ENCODE measurements at regions not wholly inside any gene's neighbourhood (a gene's known extent, or its start where the extent isn't known, plus 50 kb on each side); places are given as distances from the start of the nearest gene placed in this dataset.

GRCh38 chr21:16071761-16072160, 342.0 kb downstream of the USP25 start:
- Mint-ChIP-seq H3K36me3 (ENCODE audit: low read depth) (no peaks in the 10 kb centered on the region), H3K4me3 (no peak overlapping the region), H3K27me3 (no peaks in the 10 kb centered on the region), H3K9me3 (no peaks in the 10 kb centered on the region), H3K4me1 (ENCODE audit: low read depth) (no peaks in the 10 kb centered on the region), H3K27ac (no peak overlapping the region)
- intact Hi-C loops (cut with micrococcal nuclease) = no loop called here

DNA sequence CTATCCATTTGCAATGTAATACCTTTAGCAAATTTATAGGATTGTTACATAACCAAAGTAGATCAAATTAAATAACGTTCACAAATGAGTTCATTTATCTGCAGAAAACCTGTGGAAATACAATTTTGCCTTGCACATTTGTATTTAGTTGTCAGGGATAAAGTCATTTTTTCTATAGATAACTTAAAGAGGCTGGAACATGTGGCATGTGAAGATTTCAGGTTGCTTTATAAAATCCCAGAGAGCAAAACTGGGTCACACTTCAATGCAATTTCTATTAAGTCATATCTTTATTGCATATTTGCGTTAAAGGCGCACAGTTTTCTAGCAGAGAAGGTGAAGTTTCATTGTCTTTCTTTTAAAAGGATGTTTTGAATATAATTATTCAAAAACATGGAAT, 342.4 kb downstream of the USP25 start:
- intact Hi-C loops (cut with micrococcal nuclease) = no loop called here
- Mint-ChIP-seq H3K4me1 (ENCODE audit: low read depth) (no peaks in the 10 kb centered on the region), H3K36me3 (ENCODE audit: low read depth) (no peaks in the 10 kb centered on the region), H3K9me3 (no peaks in the 10 kb centered on the region), H3K27ac (no peak overlapping the region), H3K4me3 (no peak overlapping the region), H3K27me3 (no peaks in the 10 kb centered on the region)

- intact Hi-C loops (cut with micrococcal nuclease) = no loop called here
- Mint-ChIP-seq H3K4me1 (ENCODE audit: low read depth) (no peaks in the 10 kb centered on the region), H3K36me3 (ENCODE audit: low read depth) (no peaks in the 10 kb centered on the region), H3K27me3 (no peaks in the 10 kb centered on the region), H3K27ac (no peak overlapping the region), H3K4me3 (no peak overlapping the region), H3K9me3 (no peaks in the 10 kb centered on the region)
Observed at GRCh38 chr21:16072737-16073136, 343.0 kb downstream of the USP25 start.

DNA sequence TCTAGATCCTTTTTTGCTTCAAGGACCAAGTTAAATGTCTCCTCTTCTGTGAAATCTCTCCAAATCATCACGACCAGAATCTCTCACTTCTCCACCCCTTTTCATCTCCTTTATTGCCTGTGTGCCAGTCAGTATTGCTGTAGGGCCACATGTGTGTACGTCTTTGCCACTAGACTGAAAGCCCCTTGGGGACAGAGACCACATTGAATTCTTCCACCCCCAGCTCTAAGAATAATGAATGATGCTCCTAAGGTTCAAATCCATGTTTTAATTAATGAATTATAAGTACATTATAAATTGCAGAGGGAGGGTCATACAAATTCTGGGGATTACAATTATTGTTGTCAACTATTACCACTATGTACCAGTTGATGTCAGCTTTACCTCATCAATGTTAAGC, 343.8 kb downstream of the USP25 start:
- H3K4me1 Mint-ChIP-seq (ENCODE audit: low read depth) = no peaks in the 10 kb centered on the region
- H3K4me3 Mint-ChIP-seq = no peak overlapping the region
- no peaks in the 10 kb centered on the region for H3K9me3 Mint-ChIP-seq
- H3K27ac Mint-ChIP-seq = no peak overlapping the region
- intact Hi-C loops (cut with micrococcal nuclease) = no loop called here
- H3K36me3 Mint-ChIP-seq (ENCODE audit: low read depth) = no peaks in the 10 kb centered on the region
- no peaks in the 10 kb centered on the region for H3K27me3 Mint-ChIP-seq

- no peaks in the 10 kb centered on the region for H3K36me3 Mint-ChIP-seq (ENCODE audit: low read depth)
- H3K4me3 Mint-ChIP-seq = no peak overlapping the region
- no peak overlapping the region for H3K27ac Mint-ChIP-seq
- H3K4me1 Mint-ChIP-seq (ENCODE audit: low read depth) = no peaks in the 10 kb centered on the region
- H3K9me3 Mint-ChIP-seq = no peaks in the 10 kb centered on the region
- intact Hi-C loops (cut with micrococcal nuclease) = no loop called here
- H3K27me3 Mint-ChIP-seq = no peaks in the 10 kb centered on the region
Observed at GRCh38 chr21:16074950-16075489, 345.2 kb downstream of the USP25 start.

GRCh38 chr21:16075649-16076282, 346.0 kb downstream of the USP25 start:
- Mint-ChIP-seq H3K4me3 (no peak overlapping the region), H3K36me3 (ENCODE audit: low read depth) (no peaks in the 10 kb centered on the region), H3K9me3 (no peaks in the 10 kb centered on the region), H3K4me1 (ENCODE audit: low read depth) (no peaks in the 10 kb centered on the region), H3K27ac (no peak overlapping the region), H3K27me3 (no peaks in the 10 kb centered on the region)
- intact Hi-C loops (cut with micrococcal nuclease) = no loop called here

GRCh38 chr21:16076465-16076864, 346.7 kb downstream of the USP25 start:
- Mint-ChIP-seq H3K36me3 (ENCODE audit: low read depth) (no peaks in the 10 kb centered on the region), H3K9me3 (no peaks in the 10 kb centered on the region)

DNA sequence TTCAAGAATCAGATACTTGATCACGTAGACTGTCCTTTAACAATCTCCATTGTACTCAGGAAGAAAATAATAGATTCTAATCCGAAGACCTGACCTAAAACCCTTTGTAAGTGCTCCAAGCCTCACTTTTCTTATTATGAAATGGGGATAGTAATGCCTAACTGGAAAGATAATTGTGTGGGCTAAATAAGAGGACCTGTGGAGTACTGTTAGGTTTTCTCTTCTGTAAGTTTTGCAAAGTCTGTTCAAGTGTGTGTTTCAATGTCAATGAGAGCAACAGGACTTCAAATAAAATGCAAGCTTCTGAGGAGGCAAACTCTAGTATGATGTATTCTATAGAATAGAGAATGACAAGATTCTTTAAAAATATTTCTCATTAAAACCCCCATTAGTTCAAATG, 348.6 kb downstream of the USP25 start:
- Mint-ChIP-seq H3K27ac (no peak overlapping the region), H3K4me1 (ENCODE audit: low read depth) (no peaks in the 10 kb centered on the region), H3K4me3 (no peak overlapping the region), H3K27me3 (no peaks in the 10 kb centered on the region), H3K36me3 (ENCODE audit: low read depth) (no peaks in the 10 kb centered on the region), H3K9me3 (no peaks in the 10 kb centered on the region)
- intact Hi-C loops (cut with micrococcal nuclease) = no loop called here

More at GRCh38 chr21:16076465-16076864, 346.7 kb downstream of the USP25 start:
- intact Hi-C loops (cut with micrococcal nuclease) = no loop called here
- H3K27me3 Mint-ChIP-seq = no peaks in the 10 kb centered on the region
- no peak overlapping the region for H3K27ac Mint-ChIP-seq
- H3K4me3 Mint-ChIP-seq = no peak overlapping the region
- H3K4me1 Mint-ChIP-seq (ENCODE audit: low read depth) = no peaks in the 10 kb centered on the region

GRCh38 chr21:16079830-16080229, 350.0 kb downstream of the USP25 start:
- no peaks in the 10 kb centered on the region for H3K36me3 Mint-ChIP-seq (ENCODE audit: low read depth)
- no peak overlapping the region for H3K4me3 Mint-ChIP-seq
- H3K27me3 Mint-ChIP-seq = no peaks in the 10 kb centered on the region
- intact Hi-C loops (cut with micrococcal nuclease) = no loop called here
- no peaks in the 10 kb centered on the region for H3K4me1 Mint-ChIP-seq (ENCODE audit: low read depth)
- H3K9me3 Mint-ChIP-seq = no peaks in the 10 kb centered on the region
- H3K27ac Mint-ChIP-seq = no peak overlapping the region

DNA sequence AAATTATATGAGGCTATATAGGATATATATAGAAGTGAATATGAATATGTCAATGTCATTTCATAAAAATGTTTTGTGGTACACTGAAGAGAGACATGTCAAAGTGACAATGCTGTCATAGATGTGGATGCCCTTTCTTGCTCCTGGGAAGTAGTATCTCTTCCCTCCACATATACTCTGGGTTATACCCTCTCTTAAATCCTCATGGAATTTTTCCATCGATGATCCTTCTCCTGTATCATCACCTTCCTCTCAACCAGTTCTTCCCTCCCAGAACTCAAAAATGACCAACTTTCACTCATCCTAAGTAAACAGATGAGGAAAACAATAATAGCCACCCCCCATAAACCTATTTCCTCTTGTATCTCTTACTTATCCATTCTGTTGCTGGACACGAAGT, 351.5 kb downstream of the USP25 start:
- intact Hi-C loops (cut with micrococcal nuclease) = no loop called here
- Mint-ChIP-seq H3K4me1 (ENCODE audit: low read depth) (no peaks in the 10 kb centered on the region), H3K4me3 (no peak overlapping the region), H3K36me3 (ENCODE audit: low read depth) (no peaks in the 10 kb centered on the region), H3K27ac (no peak overlapping the region), H3K27me3 (no peaks in the 10 kb centered on the region), H3K9me3 (no peaks in the 10 kb centered on the region)

GRCh38 chr21:16082038-16082816, 352.4 kb downstream of the USP25 start:
- Mint-ChIP-seq H3K9me3 (no peaks in the 10 kb centered on the region), H3K4me1 (ENCODE audit: low read depth) (no peaks in the 10 kb centered on the region), H3K36me3 (ENCODE audit: low read depth) (no peaks in the 10 kb centered on the region), H3K27ac (no peak overlapping the region), H3K27me3 (no peaks in the 10 kb centered on the region), H3K4me3 (no peak overlapping the region)
- intact Hi-C loops (cut with micrococcal nuclease) = loop anchor here (1.0 kb wide), 1 partner anchor 248 kb away; no protein-coding TSS in a partner anchor

GRCh38 chr21:16084776-16085364, 355.1 kb downstream of the USP25 start:
- H3K27me3 Mint-ChIP-seq = no peaks in the 10 kb centered on the region
- no peak overlapping the region for H3K4me3 Mint-ChIP-seq
- no peaks in the 10 kb centered on the region for H3K9me3 Mint-ChIP-seq
- H3K4me1 Mint-ChIP-seq (ENCODE audit: low read depth) = no peaks in the 10 kb centered on the region
- intact Hi-C loops (cut with micrococcal nuclease) = no loop called here
- no peaks in the 10 kb centered on the region for H3K36me3 Mint-ChIP-seq (ENCODE audit: low read depth)
- no peak overlapping the region for H3K27ac Mint-ChIP-seq

DNA sequence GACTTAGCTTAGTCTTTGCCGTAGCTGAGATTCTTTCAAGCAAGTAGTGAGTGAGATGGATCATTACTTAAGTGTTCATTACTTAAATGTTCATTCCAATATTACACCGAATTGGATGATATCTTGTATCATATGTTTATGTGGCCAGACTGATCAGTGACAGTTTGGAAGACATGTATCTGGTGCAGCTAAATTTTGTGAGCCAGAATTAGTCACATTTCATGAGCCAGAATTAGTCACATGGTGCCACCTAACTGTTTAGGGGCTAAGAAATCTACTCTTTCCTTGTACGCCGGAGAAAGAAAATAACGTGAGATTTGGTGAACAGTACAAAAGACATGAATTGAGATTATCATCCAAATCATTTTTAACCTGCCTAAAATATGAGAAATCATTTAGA, 355.6 kb downstream of the USP25 start:
- H3K4me1 Mint-ChIP-seq (ENCODE audit: low read depth) = no peaks in the 10 kb centered on the region
- no peaks in the 10 kb centered on the region for H3K9me3 Mint-ChIP-seq
- H3K36me3 Mint-ChIP-seq (ENCODE audit: low read depth) = no peaks in the 10 kb centered on the region
- H3K4me3 Mint-ChIP-seq = no peak overlapping the region
- H3K27me3 Mint-ChIP-seq = no peaks in the 10 kb centered on the region
- H3K27ac Mint-ChIP-seq = no peak overlapping the region
- intact Hi-C loops (cut with micrococcal nuclease) = no loop called here

GRCh38 chr21:16086121-16086520, 356.3 kb downstream of the USP25 start:
- Mint-ChIP-seq H3K9me3 (no peaks in the 10 kb centered on the region), H3K4me1 (ENCODE audit: low read depth) (no peaks in the 10 kb centered on the region), H3K27me3 (no peaks in the 10 kb centered on the region), H3K4me3 (no peak overlapping the region), H3K36me3 (ENCODE audit: low read depth) (no peaks in the 10 kb centered on the region), H3K27ac (no peak overlapping the region)
- intact Hi-C loops (cut with micrococcal nuclease) = no loop called here

Measured in dendritic cell treated with granulocyte-macrophage colony-stimulating factor and Interleukin-4, amounts not matched to agents 40 ng/mL and 50 ng/mL, for 4 days (primary cell).